Tibial nerve (tissue), 4 donors: ENCODE measurements at regions not wholly inside any gene's neighbourhood (a gene's known extent, or its start where the extent isn't known, plus 50 kb on each side); places are given as distances from the start of the nearest gene placed in this dataset.

Experiments
- EP300 ChIP-seq, 2 donors: sonication (generic); formaldehyde crosslinking; IDR thresholded peaks; one replicate each; pipeline ENCODE4 v1.6.1; 2017; ENCODE audit warnings: antibody characterized with exemption in 2 of 2, mild to moderate bottlenecking in 1 of 2
- POLR2A ChIP-seq, 2 donors: fragments of 450-650 bp; IDR thresholded peaks; one replicate each; pipeline ENCODE4 v1.6.1; 2017; ENCODE audit warnings: antibody characterized with exemption in 2 of 2, mild to moderate bottlenecking in 2 of 2, moderate library complexity in 2 of 2
- TF ChIP-seq, protein P1 (sequence below), 5 experiments: fragments of 200-600 bp in 3 of 5; fragments of 450-650 bp in 2 of 5; sonication (generic) in 3 of 5; IDR thresholded peaks; one replicate each; pipeline ENCODE4 v1.5.1; 2016 to 2019; ENCODE audit warnings: antibody characterized with exemption in 5 of 5, mild to moderate bottlenecking in 3 of 5, moderate library complexity in 2 of 5

GRCh38 chrX:3169421-3169820, 128.2 kb downstream of the ARSF start:
- TF ChIP-seq POLR2A (IDR thresholded peaks at IDR 0.05) (no peak), EP300 (IDR thresholded peaks at IDR 0.05) (no peak)
- TF ChIP-seq, protein P1, sequence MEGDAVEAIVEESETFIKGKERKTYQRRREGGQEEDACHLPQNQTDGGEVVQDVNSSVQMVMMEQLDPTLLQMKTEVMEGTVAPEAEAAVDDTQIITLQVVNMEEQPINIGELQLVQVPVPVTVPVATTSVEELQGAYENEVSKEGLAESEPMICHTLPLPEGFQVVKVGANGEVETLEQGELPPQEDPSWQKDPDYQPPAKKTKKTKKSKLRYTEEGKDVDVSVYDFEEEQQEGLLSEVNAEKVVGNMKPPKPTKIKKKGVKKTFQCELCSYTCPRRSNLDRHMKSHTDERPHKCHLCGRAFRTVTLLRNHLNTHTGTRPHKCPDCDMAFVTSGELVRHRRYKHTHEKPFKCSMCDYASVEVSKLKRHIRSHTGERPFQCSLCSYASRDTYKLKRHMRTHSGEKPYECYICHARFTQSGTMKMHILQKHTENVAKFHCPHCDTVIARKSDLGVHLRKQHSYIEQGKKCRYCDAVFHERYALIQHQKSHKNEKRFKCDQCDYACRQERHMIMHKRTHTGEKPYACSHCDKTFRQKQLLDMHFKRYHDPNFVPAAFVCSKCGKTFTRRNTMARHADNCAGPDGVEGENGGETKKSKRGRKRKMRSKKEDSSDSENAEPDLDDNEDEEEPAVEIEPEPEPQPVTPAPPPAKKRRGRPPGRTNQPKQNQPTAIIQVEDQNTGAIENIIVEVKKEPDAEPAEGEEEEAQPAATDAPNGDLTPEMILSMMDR (IDR thresholded peaks at IDR 0.05): no peak
